ENCODE measurements at regions not wholly inside any gene's neighbourhood (a gene's known extent, or its start where the extent isn't known, plus 50 kb on each side); places are given as distances from the start of the nearest gene placed in this dataset.

- no peak for DNase-seq
- H3K4me1 ChIP-seq, result no peaks in the 10 kb centered on the region
- H3K27me3 ChIP-seq, result no peaks in the 10 kb centered on the region
- TF ChIP-seq CTCF (IDR thresholded peaks at IDR 0.05; ENCODE audit: low read depth, low read length), result no peak
- peaks cover 4% of the 10 kb centered on the region; the same call in 1 of the 2 replicates for H3K9me3 ChIP-seq
- H3K4me3 ChIP-seq (ENCODE audit: low read depth, low read length), result no peak overlapping the region
- H3K36me3 ChIP-seq, result no peaks in the 10 kb centered on the region
Observed at GRCh38 chr20:60313614-60314013, 355.4 kb downstream of the CDH26 start.

GRCh38 chr20:60314727-60315126, 356.5 kb downstream of the CDH26 start:
- TF ChIP-seq CTCF (IDR thresholded peaks at IDR 0.05; ENCODE audit: low read depth, low read length), result no peak
- Histone ChIP-seq H3K4me3 (ENCODE audit: low read depth, low read length) (no peak overlapping the region), H3K36me3 (no peaks in the 10 kb centered on the region), H3K27me3 (no peaks in the 10 kb centered on the region), H3K4me1 (no peaks in the 10 kb centered on the region), H3K9me3 (peaks cover 4% of the 10 kb centered on the region; the same call in 1 of the 2 replicates)
- DNase-seq, result no peak

GRCh38 chr20:60316476-60317158, 358.4 kb downstream of the CDH26 start:
- H3K36me3 ChIP-seq, result no peaks in the 10 kb centered on the region
- H3K4me3 ChIP-seq (ENCODE audit: low read depth, low read length), result no peak overlapping the region
- H3K4me1 ChIP-seq, result no peaks in the 10 kb centered on the region
- no peak for TF ChIP-seq CTCF (IDR thresholded peaks at IDR 0.05; ENCODE audit: low read depth, low read length)
- H3K9me3 ChIP-seq, result no peaks in the 10 kb centered on the region
- DNase-seq, result no peak
- H3K27me3 ChIP-seq, result no peaks in the 10 kb centered on the region

DNA sequence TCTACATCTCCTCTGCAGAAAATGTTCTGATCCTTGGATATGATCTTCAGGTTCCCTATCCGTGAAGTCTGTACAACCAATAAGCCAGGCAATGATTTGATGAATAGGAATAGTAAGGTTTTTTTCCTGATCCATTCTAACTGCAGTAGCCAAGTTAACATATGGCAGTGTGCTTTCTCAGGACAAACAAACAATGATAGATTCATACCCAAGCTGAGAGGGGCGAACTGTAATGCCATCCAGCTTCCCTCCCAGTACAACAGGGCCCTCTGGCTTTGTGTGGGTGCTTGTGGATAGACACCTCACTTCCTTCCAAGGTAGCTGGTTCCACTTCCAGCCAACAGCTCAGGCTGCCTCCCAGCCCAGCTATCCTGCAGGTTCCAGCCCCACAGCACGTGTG, 359.2 kb downstream of the CDH26 start:
- no peak overlapping the region for H3K4me3 ChIP-seq (ENCODE audit: low read depth, low read length)
- no peaks in the 10 kb centered on the region for H3K4me1 ChIP-seq
- H3K9me3 ChIP-seq, result no peaks in the 10 kb centered on the region
- no peaks in the 10 kb centered on the region for H3K36me3 ChIP-seq
- no peaks in the 10 kb centered on the region for H3K27me3 ChIP-seq
- TF ChIP-seq CTCF (IDR thresholded peaks at IDR 0.05; ENCODE audit: low read depth, low read length), result no peak
- no peak for DNase-seq

- TF ChIP-seq CTCF (IDR thresholded peaks at IDR 0.05; ENCODE audit: low read depth, low read length), result no peak
- Histone ChIP-seq H3K27me3 (no peaks in the 10 kb centered on the region), H3K4me1 (no peaks in the 10 kb centered on the region), H3K4me3 (ENCODE audit: low read depth, low read length) (no peak overlapping the region), H3K9me3 (no peaks in the 10 kb centered on the region), H3K36me3 (no peaks in the 10 kb centered on the region)
- no peak for DNase-seq
Observed at GRCh38 chr20:60321601-60322000, 363.4 kb downstream of the CDH26 start.

DNA sequence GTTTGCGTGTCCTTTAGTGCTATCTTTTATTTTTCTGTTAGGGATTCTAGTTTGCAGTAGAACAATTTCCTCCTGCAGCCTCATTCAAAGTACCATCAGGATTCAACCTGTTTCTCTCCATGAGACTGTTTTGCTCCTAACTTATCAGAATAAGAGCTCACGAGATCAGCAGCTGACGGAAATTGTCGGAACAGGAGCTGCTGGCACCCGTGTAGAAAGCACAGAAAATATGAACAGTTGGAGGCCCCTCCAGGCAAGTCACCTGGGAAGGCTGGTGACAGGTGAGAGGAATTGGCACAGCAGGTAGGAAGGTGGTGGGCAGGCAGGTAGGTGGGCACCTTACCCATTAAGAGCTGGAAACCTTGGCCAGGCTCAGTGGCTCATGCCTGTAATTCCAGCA, 368.6 kb downstream of the CDH26 start:
- Histone ChIP-seq H3K27me3 (no peaks in the 10 kb centered on the region), H3K36me3 (no peaks in the 10 kb centered on the region), H3K4me1 (no peaks in the 10 kb centered on the region), H3K9me3 (no peaks in the 10 kb centered on the region; the same call in 1 of the 2 replicates), H3K4me3 (ENCODE audit: low read depth, low read length) (no peak overlapping the region)
- no peak for DNase-seq
- TF ChIP-seq CTCF (IDR thresholded peaks at IDR 0.05; ENCODE audit: low read depth, low read length), result no peak
